HL-60 (cell line): ENCODE measurements at regions not wholly inside any gene's neighbourhood (a gene's known extent, or its start where the extent isn't known, plus 50 kb on each side); places are given as distances from the start of the nearest gene placed in this dataset.

ENCODE experiments used
- CTCF ChIP-seq: IDR thresholded peaks from one replicate; pipeline ENCODE4 v1.5.1; 2011; ENCODE audit warnings: low read length, control low read depth, inconsistent platforms; ENCODE audit not compliant: insufficient read depth
- GABPA ChIP-seq: IDR thresholded peaks from 2 replicates; pipeline ENCODE4 v1.6.1; 2012; ENCODE audit warnings: low read depth
- POLR2AphosphoS5 ChIP-seq: IDR thresholded peaks from 2 replicates; pipeline ENCODE4 v1.6.1; 2012; ENCODE audit warnings: low read depth
- REST ChIP-seq: IDR thresholded peaks from 2 replicates; pipeline ENCODE4 v1.6.1; 2012; ENCODE audit warnings: low read depth; ENCODE audit not compliant: insufficient replicate concordance
- SPI1 ChIP-seq: IDR thresholded peaks from 2 replicates; pipeline ENCODE4 v1.6.1; 2012; ENCODE audit warnings: low read depth, mild to moderate bottlenecking, borderline replicate concordance

- TF ChIP-seq CTCF (no peak), REST (no peak), POLR2AphosphoS5 (no peak), GABPA (no peak), SPI1 (no peak)
Observed at GRCh38 chr4:57736781-57737180, 626.6 kb upstream of the IGFBP7 start.
